Stimulated activated memory B cell treated with anti-CD40 and anti-IgM and Interleukin-4, amounts not matched to agents 10 μg/mL and 1 μg/mL and 100 μg/mL, for 72 hours (primary cell): ENCODE measurements at regions not wholly inside any gene's neighbourhood (a gene's known extent, or its start where the extent isn't known, plus 50 kb on each side); places are given as distances from the start of the nearest gene placed in this dataset.
A peak's percentile ranks its signal among the peaks of the same experiment; 100 is the strongest.

Experiments
- ATAC-seq: fragments of 150-1000 bp; cut with Tn5 transposase; 2 replicates; pipeline ENCODE4 v1.10.0; 2021
- H3K27ac Mint-ChIP-seq: one replicate; pipeline ENCODE4 v1.8.0; 2022; ENCODE audit warnings: mild to moderate bottlenecking, mixed read lengths
- H3K27me3 Mint-ChIP-seq: one replicate; pipeline ENCODE4 v1.8.0; 2022; ENCODE audit warnings: mixed read lengths
- H3K36me3 Mint-ChIP-seq: one replicate; pipeline ENCODE4 v1.8.0; 2022; ENCODE audit warnings: mixed read lengths
- H3K4me1 Mint-ChIP-seq: one replicate; pipeline ENCODE4 v1.8.0; 2022; ENCODE audit warnings: mixed read lengths
- H3K4me3 Mint-ChIP-seq: one replicate; pipeline ENCODE4 v1.8.0; 2022; ENCODE audit warnings: mild to moderate bottlenecking, moderate library complexity, mixed read lengths
- H3K9me3 Mint-ChIP-seq: one replicate; pipeline ENCODE4 v1.8.0; 2022; ENCODE audit warnings: mixed read lengths

DNA sequence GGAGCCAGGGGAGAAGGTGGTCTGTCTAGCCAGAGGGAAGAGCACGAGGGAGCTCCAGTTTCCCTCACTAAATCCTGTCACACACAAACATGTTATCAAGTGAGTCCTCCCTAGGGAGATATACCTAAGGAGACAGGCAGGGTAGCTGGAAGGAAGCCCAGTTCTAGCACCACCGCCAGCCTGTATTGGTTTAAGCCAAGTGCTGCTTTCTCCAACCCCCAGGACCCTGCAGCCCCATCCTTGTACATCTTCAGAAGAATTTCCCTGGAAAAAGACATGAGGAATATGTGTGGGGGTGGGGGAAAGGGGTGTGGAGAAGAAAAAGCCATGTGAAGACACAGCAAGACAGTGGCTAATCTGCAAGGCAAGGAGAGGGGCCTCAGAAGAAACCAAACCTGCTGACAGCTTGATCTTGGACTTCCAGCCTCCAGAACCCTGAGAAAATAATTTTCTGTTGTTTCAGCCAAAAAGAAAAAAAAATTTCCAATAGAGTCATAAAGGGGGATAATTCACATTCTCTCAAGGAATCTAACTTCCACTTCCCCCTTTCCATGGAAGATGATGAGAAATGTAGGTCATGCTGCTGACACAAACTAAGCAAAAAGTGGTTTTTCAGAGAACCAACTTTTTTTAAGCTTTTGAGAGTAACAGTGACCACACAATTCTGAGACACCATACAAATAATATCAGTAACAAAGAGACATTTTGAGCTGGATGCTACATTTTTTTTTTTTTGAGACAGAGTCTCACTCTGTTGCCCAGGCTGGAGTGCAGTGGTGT is 103.2 kb upstream of the PRDM1 start:
- Mint-ChIP-seq H3K36me3 (peaks cover 6% of the 10 kb centered on the region), H3K27me3 (peaks cover 74% of the 10 kb centered on the region), H3K9me3 (no peaks in the 10 kb centered on the region), H3K4me1 (peaks cover 23% of the 10 kb centered on the region), H3K27ac (no peak overlapping the region), H3K4me3 (no peak overlapping the region)
- ATAC-seq: no peak

DNA sequence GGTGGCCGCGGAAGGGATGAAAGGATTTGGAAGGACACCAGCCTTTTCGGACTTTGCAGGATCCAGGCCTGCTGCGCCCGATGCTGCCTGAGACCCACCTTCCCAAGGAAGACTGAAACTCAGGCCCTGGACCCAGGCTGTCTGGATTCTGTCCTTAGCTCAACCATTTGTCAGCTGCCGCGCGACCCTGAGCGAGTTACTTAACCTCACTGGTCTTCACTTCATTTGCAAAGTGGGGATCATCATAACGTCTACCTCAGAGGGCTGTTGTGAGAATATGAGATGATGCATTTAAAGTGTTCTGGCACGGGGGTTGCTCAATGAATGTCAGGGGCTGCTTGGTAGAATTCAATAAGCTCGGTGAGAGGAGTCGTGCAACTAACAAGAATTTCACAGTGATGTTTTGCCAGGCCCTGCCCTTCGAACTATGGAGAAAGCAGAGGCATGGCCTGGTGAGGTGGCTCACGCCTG is 104.2 kb upstream of the PRDM1 start:
- Mint-ChIP-seq H3K9me3 (no peaks in the 10 kb centered on the region), H3K27ac (peak overlapping the region; percentile 77), H3K4me1 (peaks cover 23% of the 10 kb centered on the region), H3K36me3 (peaks cover 6% of the 10 kb centered on the region), H3K27me3 (peaks cover 74% of the 10 kb centered on the region), H3K4me3 (peak overlapping the region; percentile 80)
- no peak for ATAC-seq

DNA sequence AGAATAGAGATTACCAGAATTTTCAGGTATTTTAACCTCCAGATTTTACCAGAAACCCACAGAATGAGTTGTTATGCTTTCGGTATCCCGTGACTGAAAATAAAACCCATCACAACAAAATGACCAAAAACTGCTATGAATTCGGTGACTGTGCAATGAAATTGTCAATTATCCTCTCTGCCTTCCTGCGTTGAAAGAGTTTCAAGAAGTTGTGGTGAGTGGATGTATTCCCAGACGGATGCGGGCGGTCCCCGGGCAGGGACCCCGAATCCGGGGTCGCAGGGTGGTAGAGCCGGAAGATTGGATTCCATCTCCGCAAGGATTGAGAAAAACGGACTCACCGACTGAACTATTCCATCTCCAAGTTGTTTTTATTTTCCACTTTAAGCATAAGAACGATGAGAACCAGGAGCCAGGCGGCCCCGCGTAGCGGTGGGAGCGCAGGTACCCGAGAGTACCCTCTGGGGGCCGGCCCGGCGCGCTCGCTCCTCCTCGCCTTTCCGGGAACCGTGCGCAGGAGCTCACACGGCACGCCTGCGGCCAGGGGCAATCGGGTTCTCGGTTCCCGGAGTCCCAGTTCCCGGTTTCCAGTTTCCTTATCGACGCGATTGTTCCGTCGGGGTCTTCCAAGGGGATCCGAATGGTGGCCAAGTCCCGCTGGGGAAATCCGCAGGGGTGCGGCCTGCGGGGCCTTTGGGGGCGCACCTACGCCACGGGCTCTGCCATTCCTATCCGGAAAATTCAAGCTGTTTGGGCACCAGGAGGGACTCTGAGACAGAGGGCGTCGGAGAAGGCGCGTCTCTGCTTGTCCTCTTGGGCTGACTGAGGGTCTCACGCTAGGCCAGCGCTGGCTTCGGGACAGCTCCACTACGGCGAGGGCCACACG is 104.9 kb upstream of the PRDM1 start:
- Mint-ChIP-seq H3K27ac (peak overlapping the region; percentile 77), H3K4me1 (peaks cover 21% of the 10 kb centered on the region), H3K4me3 (peak overlapping the region; percentile 80), H3K36me3 (peaks cover 6% of the 10 kb centered on the region), H3K9me3 (no peaks in the 10 kb centered on the region), H3K27me3 (peaks cover 73% of the 10 kb centered on the region)
- ATAC-seq: no peak

DNA sequence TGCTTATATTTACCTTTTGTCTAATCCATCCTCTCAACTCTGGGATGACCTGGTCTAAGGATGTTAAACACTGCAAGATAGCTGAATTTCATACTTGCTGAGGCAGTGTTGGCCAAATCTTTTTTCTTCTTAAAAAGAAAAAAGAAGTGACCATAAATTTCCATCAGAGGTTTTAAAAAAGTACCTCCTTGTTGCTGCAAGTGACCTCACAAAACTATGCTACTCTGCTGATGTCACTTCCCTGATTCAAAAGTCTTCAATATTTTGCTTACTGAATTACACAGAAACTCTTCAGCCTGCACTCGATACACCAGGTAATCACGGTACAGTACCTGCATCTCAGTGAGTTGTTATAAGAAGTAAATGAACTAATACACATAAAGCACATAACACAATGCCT is 107.2 kb upstream of the PRDM1 start:
- H3K4me3 Mint-ChIP-seq: no peak overlapping the region
- H3K27me3 Mint-ChIP-seq: peaks cover 60% of the 10 kb centered on the region
- H3K9me3 Mint-ChIP-seq: no peaks in the 10 kb centered on the region
- H3K4me1 Mint-ChIP-seq: peaks cover 13% of the 10 kb centered on the region
- peaks cover 6% of the 10 kb centered on the region for H3K36me3 Mint-ChIP-seq
- ATAC-seq: no peak
- no peak overlapping the region for H3K27ac Mint-ChIP-seq

DNA sequence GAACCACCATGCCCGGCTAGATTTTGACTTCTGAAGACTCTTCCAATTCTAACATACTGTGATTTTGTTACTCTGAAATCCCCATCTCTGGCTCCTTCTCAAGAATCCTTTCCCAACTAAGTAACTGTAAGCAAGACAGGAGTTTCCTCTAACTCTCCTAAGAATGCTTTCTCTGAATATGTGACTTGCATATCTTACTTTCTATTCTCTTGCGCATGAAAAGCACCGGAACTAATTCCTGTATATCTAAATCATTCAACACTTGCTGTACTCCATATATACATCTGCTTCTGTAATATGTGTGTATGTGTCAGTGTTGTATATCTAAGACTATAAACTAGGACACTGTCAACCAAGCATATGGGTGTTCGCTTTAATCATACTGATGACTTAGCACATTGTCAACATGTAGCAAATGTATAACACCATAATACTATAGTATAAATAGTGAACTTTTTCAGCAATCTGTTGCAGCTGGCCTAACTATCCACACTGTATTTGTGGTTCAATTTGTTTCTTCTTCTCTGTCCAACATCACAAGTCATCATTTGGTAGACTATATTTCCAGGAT is 108.1 kb upstream of the PRDM1 start:
- H3K4me1 Mint-ChIP-seq: peaks cover 13% of the 10 kb centered on the region
- H3K27me3 Mint-ChIP-seq: peaks cover 66% of the 10 kb centered on the region
- peaks cover 14% of the 10 kb centered on the region for H3K36me3 Mint-ChIP-seq
- no peak overlapping the region for H3K27ac Mint-ChIP-seq
- H3K9me3 Mint-ChIP-seq: peaks cover 8% of the 10 kb centered on the region
- ATAC-seq: no peak
- no peak overlapping the region for H3K4me3 Mint-ChIP-seq

DNA sequence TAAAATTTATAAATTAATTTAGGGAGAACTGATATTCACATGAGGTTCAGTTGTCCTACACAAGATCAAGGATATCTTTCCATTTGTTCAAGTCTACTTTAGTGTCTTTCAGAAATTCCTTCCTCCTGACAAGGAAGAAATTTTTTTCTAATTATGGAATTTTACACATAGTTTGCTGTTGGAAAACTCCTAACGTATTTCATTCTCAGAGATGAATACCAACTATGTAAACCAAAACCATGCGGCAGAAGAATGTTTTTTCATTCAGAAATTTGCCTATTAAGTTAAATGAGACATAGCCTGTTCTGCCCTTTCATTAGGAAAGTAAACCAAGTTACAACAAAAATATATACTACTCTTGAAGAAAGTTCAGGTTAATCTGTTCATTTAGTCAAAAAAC is 111.2 kb upstream of the PRDM1 start:
- Mint-ChIP-seq H3K4me3 (no peak overlapping the region), H3K27me3 (peaks cover 47% of the 10 kb centered on the region), H3K27ac (no peak overlapping the region), H3K36me3 (peaks cover 17% of the 10 kb centered on the region), H3K9me3 (peaks cover 22% of the 10 kb centered on the region), H3K4me1 (no peaks in the 10 kb centered on the region)
- no peak for ATAC-seq

DNA sequence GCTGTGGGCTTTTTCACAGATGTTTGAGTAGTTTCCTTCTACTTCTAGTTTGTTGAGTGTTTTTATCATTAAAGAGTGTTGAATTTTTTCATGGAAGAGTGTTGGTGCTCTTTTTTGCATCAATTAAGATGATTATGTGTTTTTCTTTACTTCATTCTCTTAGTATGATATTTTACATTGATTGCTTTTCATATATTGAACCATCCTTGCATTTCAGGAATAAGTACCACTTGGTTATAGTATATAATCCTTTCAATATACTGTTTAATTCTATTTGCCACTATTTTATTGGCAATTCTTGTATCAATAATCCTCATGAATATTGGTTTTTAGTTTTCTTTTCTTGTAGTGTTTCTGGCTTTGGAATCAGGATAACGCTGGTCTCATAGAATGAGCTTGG is 113.7 kb upstream of the PRDM1 start:
- no peak overlapping the region for H3K27ac Mint-ChIP-seq
- ATAC-seq: no peak
- H3K4me1 Mint-ChIP-seq: no peaks in the 10 kb centered on the region
- no peak overlapping the region for H3K4me3 Mint-ChIP-seq
- H3K36me3 Mint-ChIP-seq: peaks cover 22% of the 10 kb centered on the region
- peaks cover 38% of the 10 kb centered on the region for H3K27me3 Mint-ChIP-seq
- H3K9me3 Mint-ChIP-seq: peaks cover 33% of the 10 kb centered on the region

DNA sequence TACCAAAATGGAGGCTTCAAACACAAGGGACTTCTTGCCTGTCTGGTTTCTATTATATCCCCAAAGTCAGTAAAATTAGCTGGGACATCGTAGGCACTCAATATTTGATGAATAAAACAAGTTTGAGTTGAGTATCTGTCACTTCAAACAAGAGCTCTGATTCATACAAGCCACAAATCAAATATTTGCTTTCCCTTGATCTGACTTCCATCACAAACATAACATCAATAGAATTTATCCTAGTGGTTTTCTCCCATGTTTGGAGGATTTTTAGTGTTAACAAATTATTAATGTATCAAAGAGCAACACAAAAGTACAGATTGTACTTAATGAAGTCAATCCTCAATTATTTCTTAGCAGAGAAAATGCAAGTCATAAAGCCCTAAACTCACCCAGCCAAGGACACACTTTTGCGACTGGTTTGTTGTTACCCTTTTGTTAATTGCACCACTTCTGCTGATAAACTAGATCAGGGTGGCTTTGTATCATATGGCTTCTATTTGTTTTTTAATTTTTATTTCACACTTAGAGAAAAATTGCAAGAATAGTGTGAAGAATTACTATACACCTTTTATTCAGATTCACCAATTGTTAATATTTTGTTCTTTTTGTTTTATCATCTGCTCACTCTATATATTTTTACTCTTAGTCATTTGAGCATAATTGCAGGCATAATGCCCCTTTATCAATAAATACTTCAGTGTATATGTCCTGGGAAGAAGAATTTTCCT is 117.4 kb upstream of the PRDM1 start:
- Mint-ChIP-seq H3K9me3 (peaks cover 33% of the 10 kb centered on the region), H3K36me3 (peaks cover 21% of the 10 kb centered on the region), H3K4me1 (no peaks in the 10 kb centered on the region), H3K27ac (no peak overlapping the region), H3K4me3 (no peak overlapping the region), H3K27me3 (peaks cover 16% of the 10 kb centered on the region)
- no peak for ATAC-seq

DNA sequence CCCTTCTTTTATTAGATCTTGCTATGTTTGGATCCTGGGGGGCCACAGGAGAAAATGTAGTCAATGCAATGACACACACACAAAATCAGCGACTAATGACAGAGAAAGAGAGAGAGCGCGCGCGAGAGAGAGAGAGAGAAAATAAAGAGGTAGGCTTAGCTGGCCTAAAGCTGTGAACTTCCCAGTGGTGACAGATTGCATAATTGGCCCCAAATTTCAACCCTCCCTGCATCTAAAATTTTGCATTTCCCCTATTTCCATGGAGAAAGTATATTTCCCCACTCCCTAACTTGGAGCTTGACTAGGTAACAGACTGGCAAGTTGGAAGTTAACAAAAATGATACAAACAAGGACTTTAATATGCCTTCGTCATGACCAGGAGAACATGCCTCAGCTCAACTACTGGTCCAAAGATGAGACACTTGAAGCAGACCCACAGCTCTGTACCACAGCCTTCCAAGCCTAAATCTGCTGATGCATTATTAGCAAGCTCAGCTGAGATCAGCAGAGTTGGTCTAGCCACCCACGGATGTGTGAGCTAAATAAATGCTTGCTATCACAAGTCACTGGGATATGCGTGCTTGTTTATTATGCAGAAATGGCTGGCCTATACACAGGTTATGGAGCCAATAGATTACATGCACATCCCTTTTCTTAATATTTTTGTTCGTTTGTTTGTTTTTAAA is 118.1 kb upstream of the PRDM1 start:
- H3K9me3 Mint-ChIP-seq: peaks cover 26% of the 10 kb centered on the region
- peaks cover 9% of the 10 kb centered on the region for H3K27me3 Mint-ChIP-seq
- no peaks in the 10 kb centered on the region for H3K4me1 Mint-ChIP-seq
- no peak overlapping the region for H3K4me3 Mint-ChIP-seq
- no peak for ATAC-seq
- H3K36me3 Mint-ChIP-seq: peaks cover 14% of the 10 kb centered on the region
- no peak overlapping the region for H3K27ac Mint-ChIP-seq

DNA sequence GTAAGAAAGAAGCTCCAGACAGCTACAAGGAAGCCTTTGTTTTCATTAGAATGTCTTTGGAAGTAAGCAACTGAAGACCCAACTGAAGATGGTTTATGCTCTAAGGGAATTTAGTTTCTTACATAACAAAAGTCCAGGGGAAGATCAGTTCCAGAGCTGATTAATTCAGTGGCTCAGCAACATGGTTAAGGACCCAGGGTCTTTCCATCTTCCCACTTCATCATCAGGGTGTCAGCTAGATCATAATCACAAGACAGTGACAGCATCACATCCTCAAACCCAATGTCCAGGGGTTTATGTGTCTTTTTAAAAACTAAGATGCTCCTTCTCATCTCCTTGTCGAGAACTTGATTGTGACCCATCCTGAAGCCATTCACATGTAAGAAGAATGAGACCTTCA is 119.7 kb upstream of the PRDM1 start:
- Mint-ChIP-seq H3K36me3 (peaks cover 6% of the 10 kb centered on the region), H3K4me3 (no peak overlapping the region), H3K4me1 (no peaks in the 10 kb centered on the region), H3K27me3 (no peaks in the 10 kb centered on the region), H3K9me3 (peaks cover 18% of the 10 kb centered on the region), H3K27ac (no peak overlapping the region)
- ATAC-seq: no peak

DNA sequence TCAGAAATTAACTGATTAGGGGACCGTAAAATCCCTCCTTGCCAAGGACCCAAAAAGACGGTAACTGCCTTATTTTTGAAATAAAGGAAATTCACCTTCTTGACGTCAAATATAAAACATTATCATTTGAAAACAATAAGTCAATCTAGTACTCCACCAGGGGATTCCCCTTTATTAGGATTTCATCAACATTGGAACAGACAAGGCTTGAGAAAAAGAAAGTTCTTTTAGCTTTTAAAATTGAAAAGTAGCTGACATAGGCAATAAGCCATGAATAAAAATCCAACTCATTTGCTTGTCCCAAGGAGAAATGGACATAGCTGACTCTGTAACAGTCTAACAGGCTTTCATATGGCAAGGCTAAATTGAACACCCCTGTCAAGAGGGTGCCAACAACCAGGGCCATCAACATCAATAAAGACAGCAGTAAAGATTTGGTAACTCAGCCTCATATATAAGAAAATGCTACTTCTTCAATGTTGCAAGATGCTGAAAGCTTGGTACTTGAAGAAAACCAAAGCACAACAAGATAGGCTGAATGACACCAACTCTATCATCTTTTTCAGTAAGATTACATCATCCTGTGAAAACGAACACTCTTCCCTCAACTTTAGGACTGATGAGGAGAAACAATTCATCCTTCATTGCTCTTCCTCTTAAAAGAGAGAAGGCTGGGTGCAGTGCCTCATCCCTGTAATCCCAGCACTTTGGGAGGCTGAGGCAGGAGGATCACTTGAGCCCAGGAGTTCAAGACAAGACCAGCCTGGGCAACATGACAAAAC is 121.0 kb upstream of the PRDM1 start:
- H3K9me3 Mint-ChIP-seq: peaks cover 11% of the 10 kb centered on the region
- no peak for ATAC-seq
- no peak overlapping the region for H3K27ac Mint-ChIP-seq
- no peaks in the 10 kb centered on the region for H3K27me3 Mint-ChIP-seq
- peaks cover 6% of the 10 kb centered on the region for H3K36me3 Mint-ChIP-seq
- H3K4me3 Mint-ChIP-seq: no peak overlapping the region
- no peaks in the 10 kb centered on the region for H3K4me1 Mint-ChIP-seq

DNA sequence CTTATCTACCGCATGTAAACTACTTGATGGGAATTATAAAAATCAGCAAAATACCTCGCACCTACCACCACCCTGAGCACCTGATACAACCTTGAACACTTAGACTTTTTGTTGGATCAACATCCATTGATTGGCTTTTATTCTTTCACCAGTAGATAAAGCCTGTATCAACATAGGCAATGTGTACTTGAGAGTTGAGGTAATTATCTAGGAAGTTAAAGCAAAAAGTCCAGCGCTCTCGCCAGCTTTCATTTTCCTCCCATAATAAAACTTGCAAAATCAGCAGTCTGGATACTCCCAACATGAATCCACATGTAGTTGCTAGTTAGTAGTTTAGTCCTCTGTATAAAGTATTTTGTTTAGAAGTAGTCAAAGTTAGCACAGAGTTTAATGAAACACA is 132.0 kb upstream of the PRDM1 start:
- Mint-ChIP-seq H3K27me3 (no peaks in the 10 kb centered on the region), H3K4me3 (no peak overlapping the region), H3K9me3 (no peaks in the 10 kb centered on the region), H3K27ac (no peak overlapping the region), H3K4me1 (no peaks in the 10 kb centered on the region), H3K36me3 (no peaks in the 10 kb centered on the region)
- ATAC-seq: no peak

DNA sequence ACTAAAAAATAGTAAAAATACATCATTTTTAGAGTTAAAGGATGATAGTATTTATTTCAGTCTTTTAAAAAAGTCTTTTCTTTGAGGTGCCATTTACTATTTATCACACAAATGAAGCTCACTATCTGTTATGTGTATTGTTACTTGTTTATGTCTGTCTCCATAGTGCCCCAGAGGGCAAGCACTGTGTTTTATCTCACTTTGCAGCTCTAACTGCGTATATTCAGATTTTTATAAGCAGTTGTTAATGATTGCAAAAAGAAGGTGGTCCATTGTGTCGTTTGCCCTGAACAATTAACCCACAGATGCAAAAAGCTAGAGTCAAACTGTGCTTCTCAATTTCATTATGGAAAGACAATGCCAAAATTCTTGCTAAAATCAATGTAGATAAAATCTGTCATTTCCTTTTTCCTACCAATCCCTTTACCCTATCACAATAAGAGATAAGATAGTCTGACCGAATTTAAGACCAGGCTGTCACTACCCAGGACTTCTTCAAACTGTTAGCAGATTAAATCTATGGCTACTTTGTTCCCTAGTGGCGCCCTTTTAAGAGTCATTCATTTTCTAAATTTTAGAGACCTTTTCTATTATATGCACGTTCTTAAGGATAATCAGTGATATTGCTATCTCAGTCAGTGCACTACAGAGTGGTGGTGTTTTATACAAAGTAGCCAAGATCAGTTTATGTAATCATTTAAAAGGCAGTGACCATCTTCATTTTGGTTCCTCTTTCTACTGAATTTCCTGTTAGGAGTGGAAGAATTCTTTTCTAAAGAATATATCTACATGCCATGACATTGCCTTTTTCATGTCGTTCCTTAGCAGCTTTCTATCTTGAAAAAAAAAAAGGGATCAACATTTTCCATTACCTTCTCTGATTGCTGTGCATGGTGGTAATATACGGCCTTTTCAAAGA is 133.1 kb upstream of the PRDM1 start:
- no peak for ATAC-seq
- no peaks in the 10 kb centered on the region for H3K4me1 Mint-ChIP-seq
- H3K36me3 Mint-ChIP-seq: no peaks in the 10 kb centered on the region
- no peaks in the 10 kb centered on the region for H3K9me3 Mint-ChIP-seq
- no peak overlapping the region for H3K27ac Mint-ChIP-seq
- H3K4me3 Mint-ChIP-seq: no peak overlapping the region
- no peaks in the 10 kb centered on the region for H3K27me3 Mint-ChIP-seq
